OCI-LY7 (cell line): ENCODE measurements at regions not wholly inside any gene's neighbourhood (a gene's known extent, or its start where the extent isn't known, plus 50 kb on each side); places are given as distances from the start of the nearest gene placed in this dataset.

ENCODE experiments used
- BruUV-seq: library from RNA; stranded (reverse); fragments of 400-500 nt; replicated peaks from 2 replicates; lab custom pipeline; 2021; lab: Mats Ljungman, UMichigan
- CTCF ChIA-PET: fragments of 300-600 bp; sonication (Branson Sonifier 250); formaldehyde crosslinking; loops from one replicate; lab custom pipeline; 2022; ENCODE audit warnings: antibody characterized with exemption; ENCODE audit not compliant: unreplicated experiment; lab: Charles Lee
- POLR2A ChIA-PET: fragments of 300-600 bp; sonication (Branson Sonifier 250); formaldehyde crosslinking; loops from one replicate; lab custom pipeline; 2022; ENCODE audit warnings: antibody characterized with exemption; lab: Charles Lee
- DNase-seq: peaks from one replicate; pipeline ENCODE4 v3.0.0-alpha.2; 2015; ENCODE audit warnings: low spot score
- H2AFZ ChIP-seq: fragments of 200-600 bp; sonication (generic), shearing (Covaris generic); 2 replicates; pipeline ENCODE4 v1.6.1; 2014; ENCODE audit warnings: mild to moderate bottlenecking, antibody characterized with exemption, low read length, moderate library complexity
- H3K27ac ChIP-seq: fragments of 200-600 bp; sonication (generic); 2 replicates; pipeline ENCODE4 v1.5.1; 2014; ENCODE audit warnings: mixed run types, low read depth, mild to moderate bottlenecking, moderate library complexity, low read length, inconsistent platforms; ENCODE audit not compliant: poor library complexity, severe bottlenecking
- H3K36me3 ChIP-seq: fragments of 200-600 bp; sonication (generic); 2 replicates; pipeline ENCODE4 v1.6.1; 2014; ENCODE audit warnings: mild to moderate bottlenecking, antibody characterized with exemption, low read length, moderate library complexity, mixed read lengths; ENCODE audit not compliant: insufficient read depth
- H3K4me1 ChIP-seq: fragments of 200-600 bp; sonication (generic); 2 replicates; pipeline ENCODE4 v1.5.1; 2014; ENCODE audit warnings: mild to moderate bottlenecking, low read length; ENCODE audit not compliant: insufficient read depth, poor library complexity, severe bottlenecking
- H3K4me2 ChIP-seq: fragments of 200-600 bp; sonication (generic); 2 replicates; pipeline ENCODE4 v1.6.1; 2014; ENCODE audit warnings: mild to moderate bottlenecking, low read length
- H3K4me3 ChIP-seq: fragments of 200-600 bp; sonication (generic); 2 replicates; pipeline ENCODE4 v1.5.1; 2014; ENCODE audit warnings: mild to moderate bottlenecking, low read depth, low read length; ENCODE audit not compliant: poor library complexity, severe bottlenecking
- H3K79me2 ChIP-seq: fragments of 200-600 bp; sonication (generic); 2 replicates; pipeline ENCODE4 v1.6.1; 2016; ENCODE audit warnings: low read depth, mild to moderate bottlenecking, low read length, moderate library complexity, mixed read lengths; ENCODE audit not compliant: insufficient read depth
- H3K9me2 ChIP-seq: fragments of 200-600 bp; sonication (generic); 2 replicates; pipeline ENCODE4 v1.6.1; 2016; ENCODE audit warnings: mild to moderate bottlenecking, low read length, mixed read lengths; ENCODE audit not compliant: insufficient read depth
- H3K9me3 ChIP-seq: fragments of 200-600 bp; sonication (generic); 2 replicates; pipeline ENCODE4 v1.6.1; 2014; ENCODE audit warnings: mild to moderate bottlenecking, mixed run types, low read length, mixed read lengths
- H4K20me1 ChIP-seq: fragments of 200-600 bp; sonication (generic); 2 replicates; pipeline ENCODE4 v1.6.1; 2014; ENCODE audit warnings: mild to moderate bottlenecking, antibody characterized with exemption, low read length, moderate library complexity, mixed read lengths; ENCODE audit not compliant: insufficient read depth
- EZH2phosphoT487 ChIP-seq: fragments of 200-600 bp; sonication (generic); IDR thresholded peaks from 2 replicates; pipeline ENCODE4 v1.6.1; 2018; ENCODE audit warnings: low read depth, borderline replicate concordance, mild to moderate bottlenecking, mixed run types, antibody characterized with exemption, low read length, moderate library complexity, mixed read lengths
- intact Hi-C: fragments of 100-400 bp; cut with micrococcal nuclease; formaldehyde crosslinking; loops from one replicate; pipeline ENCODE4 v1.10.0; 2022; ENCODE audit not compliant: unreplicated experiment
- TF ChIP-seq, protein P1 (sequence below): fragments of 200-600 bp; sonication (generic); conservative IDR thresholded peaks from 2 replicates; pipeline ENCODE4 v1.5.1; 2014; ENCODE audit warnings: mild to moderate bottlenecking, antibody characterized with exemption, low read length, moderate library complexity, mixed read lengths

DNA sequence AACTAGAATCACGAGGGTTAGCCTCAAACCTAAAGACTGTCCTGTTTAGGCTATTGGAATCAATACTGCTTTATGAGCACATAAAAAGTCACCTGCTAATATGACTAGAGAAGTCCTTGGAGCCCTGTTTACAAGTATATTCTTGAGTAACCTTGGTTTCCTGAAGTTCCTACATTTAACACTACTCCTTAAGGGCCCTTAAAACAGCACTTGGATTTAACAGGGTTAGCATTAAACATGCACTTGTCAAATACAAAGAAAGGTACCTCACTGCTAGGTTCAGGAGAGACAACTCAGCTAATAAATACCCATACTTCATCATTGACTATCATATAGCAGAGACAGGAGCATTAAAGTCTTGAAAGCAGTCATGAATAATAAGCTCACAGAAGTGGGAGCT is 96.7 kb downstream of the SLC5A7 start:
- ChIA-PET CTCF (no interaction called here), POLR2A (no interaction called here)
- H3K4me1 ChIP-seq: no peaks in the 10 kb centered on the region
- BruUV-seq: no TSS peak
- H2AFZ ChIP-seq: no peak overlapping the region
- no peaks in the 10 kb centered on the region for H3K9me3 ChIP-seq
- no peak overlapping the region for H3K4me3 ChIP-seq
- H3K36me3 ChIP-seq: no peaks in the 10 kb centered on the region
- H3K9me2 ChIP-seq: no peaks in the 10 kb centered on the region
- no peak for TF ChIP-seq EZH2phosphoT487
- TF ChIP-seq, protein P1, sequence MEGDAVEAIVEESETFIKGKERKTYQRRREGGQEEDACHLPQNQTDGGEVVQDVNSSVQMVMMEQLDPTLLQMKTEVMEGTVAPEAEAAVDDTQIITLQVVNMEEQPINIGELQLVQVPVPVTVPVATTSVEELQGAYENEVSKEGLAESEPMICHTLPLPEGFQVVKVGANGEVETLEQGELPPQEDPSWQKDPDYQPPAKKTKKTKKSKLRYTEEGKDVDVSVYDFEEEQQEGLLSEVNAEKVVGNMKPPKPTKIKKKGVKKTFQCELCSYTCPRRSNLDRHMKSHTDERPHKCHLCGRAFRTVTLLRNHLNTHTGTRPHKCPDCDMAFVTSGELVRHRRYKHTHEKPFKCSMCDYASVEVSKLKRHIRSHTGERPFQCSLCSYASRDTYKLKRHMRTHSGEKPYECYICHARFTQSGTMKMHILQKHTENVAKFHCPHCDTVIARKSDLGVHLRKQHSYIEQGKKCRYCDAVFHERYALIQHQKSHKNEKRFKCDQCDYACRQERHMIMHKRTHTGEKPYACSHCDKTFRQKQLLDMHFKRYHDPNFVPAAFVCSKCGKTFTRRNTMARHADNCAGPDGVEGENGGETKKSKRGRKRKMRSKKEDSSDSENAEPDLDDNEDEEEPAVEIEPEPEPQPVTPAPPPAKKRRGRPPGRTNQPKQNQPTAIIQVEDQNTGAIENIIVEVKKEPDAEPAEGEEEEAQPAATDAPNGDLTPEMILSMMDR: no peak
- H3K27ac ChIP-seq: no peak overlapping the region
- intact Hi-C loops: no loop called here
- H3K4me2 ChIP-seq: no peak overlapping the region
- no peaks in the 10 kb centered on the region for H4K20me1 ChIP-seq
- DNase-seq: no peak
- no peaks in the 10 kb centered on the region for H3K79me2 ChIP-seq

DNA sequence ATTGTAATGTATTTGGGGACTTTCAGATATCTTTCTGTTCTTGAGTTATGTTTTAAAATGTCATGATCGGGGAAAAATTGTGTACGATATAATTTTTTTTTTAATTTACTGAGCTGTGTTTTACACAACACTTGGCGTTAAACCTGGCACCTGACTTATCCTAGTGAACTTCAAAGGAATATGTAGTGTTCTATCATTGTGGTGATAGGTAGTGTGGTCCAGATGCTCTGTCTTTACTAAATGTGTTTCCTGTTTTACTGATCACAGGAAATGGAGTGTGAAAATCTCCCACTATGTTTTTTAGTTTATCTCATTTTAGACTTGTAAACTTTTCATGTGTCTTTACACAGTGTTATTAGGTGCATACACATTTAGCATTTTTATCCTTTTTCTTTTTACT is 98.0 kb downstream of the SLC5A7 start:
- no peaks in the 10 kb centered on the region for H4K20me1 ChIP-seq
- CTCF ChIA-PET: no interaction called here
- intact Hi-C loops: no loop called here
- no peak overlapping the region for H3K27ac ChIP-seq
- H3K9me2 ChIP-seq: no peaks in the 10 kb centered on the region
- H3K4me3 ChIP-seq: no peak overlapping the region
- no peak overlapping the region for H3K4me2 ChIP-seq
- H3K4me1 ChIP-seq: no peaks in the 10 kb centered on the region
- no peaks in the 10 kb centered on the region for H3K36me3 ChIP-seq
- no peaks in the 10 kb centered on the region for H3K79me2 ChIP-seq
- no peaks in the 10 kb centered on the region for H3K9me3 ChIP-seq
- TF ChIP-seq EZH2phosphoT487: no peak
- TF ChIP-seq, protein P1: no peak
- BruUV-seq: no TSS peak
- no peak overlapping the region for H2AFZ ChIP-seq
- DNase-seq: no peak
- POLR2A ChIA-PET: no interaction called here

DNA sequence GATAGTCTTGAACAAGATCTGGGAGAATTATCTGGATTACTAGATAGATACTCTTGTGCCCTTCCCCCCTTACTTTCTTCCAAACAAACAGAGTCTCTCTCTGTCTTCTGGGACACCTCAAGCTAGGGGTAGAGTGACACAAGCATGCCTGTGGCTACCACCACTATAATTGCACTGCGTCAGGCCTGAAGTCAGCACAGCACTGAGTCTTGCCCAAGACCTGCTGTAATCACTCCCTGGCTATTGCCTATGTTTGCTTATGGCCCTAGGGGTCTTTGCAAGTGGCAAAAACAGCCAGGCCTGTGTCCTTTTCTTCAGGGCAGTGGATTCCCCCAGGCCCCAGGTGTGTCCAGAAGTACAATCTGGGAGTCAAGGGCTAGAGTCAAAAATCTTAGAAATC is 106.6 kb downstream of the SLC5A7 start:
- ChIA-PET CTCF (no interaction called here), POLR2A (no interaction called here)
- BruUV-seq: no TSS peak
- Histone ChIP-seq H4K20me1 (no peaks in the 10 kb centered on the region), H3K27ac (no peak overlapping the region), H3K4me3 (no peak overlapping the region), H3K4me1 (no peaks in the 10 kb centered on the region), H3K36me3 (no peaks in the 10 kb centered on the region), H3K9me3 (no peaks in the 10 kb centered on the region), H3K9me2 (no peaks in the 10 kb centered on the region), H3K79me2 (no peaks in the 10 kb centered on the region), H3K4me2 (no peak overlapping the region), H2AFZ (no peak overlapping the region)
- intact Hi-C loops: no loop called here
- no peak for TF ChIP-seq EZH2phosphoT487
- TF ChIP-seq, protein P1: no peak
- DNase-seq: no peak
